GM18951 (cell line): ENCODE measurements at regions not wholly inside any gene's neighbourhood (a gene's known extent, or its start where the extent isn't known, plus 50 kb on each side); places are given as distances from the start of the nearest gene placed in this dataset.

ENCODE experiments used
- POLR2A ChIP-seq: IDR thresholded peaks from 4 replicates; pipeline ENCODE4 v1.6.1; 2011; ENCODE audit warnings: mild to moderate bottlenecking; ENCODE audit not compliant: insufficient read length, insufficient read depth; ENCODE audit errors: extremely low read depth
- in situ Hi-C: fragments of 300-500 bp; cut with MboI; formaldehyde crosslinking; loops from one replicate; pipeline ENCODE4 v1.12.0; 2022; ENCODE audit warnings: low sequenced_read_pairs, mixed read lengths, inconsistent platforms; ENCODE audit not compliant: unreplicated experiment

GRCh38 chr4:12231098-12231497 is 802.4 kb upstream of the HS3ST1 start:
- no peak for TF ChIP-seq POLR2A
- in situ Hi-C loops, result no loop called here

- TF ChIP-seq POLR2A, result no peak
- in situ Hi-C loops, result no loop called here
These were observed 792.3 kb upstream of the HS3ST1 start for GRCh38 chr4:12221031-12221430.

- TF ChIP-seq POLR2A, result no peak
- in situ Hi-C loops, result no loop called here
These were observed 782.9 kb upstream of the HS3ST1 start for GRCh38 chr4:12211636-12212035.

- no peak for TF ChIP-seq POLR2A
- in situ Hi-C loops, result no loop called here
These were observed 778.7 kb upstream of the HS3ST1 start for GRCh38 chr4:12207396-12207795.

- TF ChIP-seq POLR2A, result no peak
- in situ Hi-C loops, result no loop called here
These were observed 777.4 kb upstream of the HS3ST1 start for GRCh38 chr4:12206091-12206490.

GRCh38 chr4:12203945-12204344 is 775.3 kb upstream of the HS3ST1 start:
- in situ Hi-C loops, result no loop called here
- TF ChIP-seq POLR2A, result no peak

- no peak for TF ChIP-seq POLR2A
- in situ Hi-C loops, result no loop called here
These were observed 771.5 kb upstream of the HS3ST1 start for GRCh38 chr4:12200226-12200625.

GRCh38 chr4:12186526-12186925 is 757.8 kb upstream of the HS3ST1 start:
- TF ChIP-seq POLR2A, result no peak
- in situ Hi-C loops, result no loop called here

- in situ Hi-C loops, result no loop called here
- TF ChIP-seq POLR2A, result no peak
These were observed 750.2 kb upstream of the HS3ST1 start for GRCh38 chr4:12178614-12179610.

GRCh38 chr4:12177416-12177815 is 748.7 kb upstream of the HS3ST1 start:
- no peak for TF ChIP-seq POLR2A
- in situ Hi-C loops, result no loop called here

GRCh38 chr4:12173496-12173895 is 744.8 kb upstream of the HS3ST1 start:
- in situ Hi-C loops, result no loop called here

GRCh38 chr4:12172198-12172973 is 743.7 kb upstream of the HS3ST1 start:
- no peak for TF ChIP-seq POLR2A
- in situ Hi-C loops, result no loop called here

More at GRCh38 chr4:12173496-12173895, 744.8 kb upstream of the HS3ST1 start:
- TF ChIP-seq POLR2A, result no peak

GRCh38 chr4:12170308-12170707 is 741.6 kb upstream of the HS3ST1 start:
- in situ Hi-C loops, result no loop called here
- no peak for TF ChIP-seq POLR2A
